HCT116 (cell line): ENCODE measurements at regions not wholly inside any gene's neighbourhood (a gene's known extent, or its start where the extent isn't known, plus 50 kb on each side); places are given as distances from the start of the nearest gene placed in this dataset.

Experiments
- ATAC-seq: fragments of 200-7000 bp; cut with Tn5 transposase; 2 replicates; pipeline ENCODE4 v1.9.1; 2020; ENCODE audit warnings: mild to moderate bottlenecking, moderate library complexity
- BruUV-seq: library from RNA; stranded (reverse); fragments of 400-500 nt; replicated peaks from 2 replicates; lab custom pipeline; 2021; lab: Mats Ljungman, UMichigan
- CTCF ChIA-PET: fragments of 300-600 bp; sonication (Branson Sonifier 250); formaldehyde crosslinking; loops from one replicate; lab custom pipeline; 2021; ENCODE audit warnings: antibody characterized with exemption; lab: Charles Lee
- POLR2A ChIA-PET: fragments of 300-600, 350-600 bp; sonication (Branson Sonifier 250); formaldehyde crosslinking; loops from one replicate; lab custom pipeline; 2021; ENCODE audit warnings: antibody characterized with exemption; lab: Charles Lee
- RAD21 ChIA-PET, 2 experiments: fragments of 300-600 bp; sonication (Branson Sonifier 250); formaldehyde crosslinking; loops; one replicate each; lab custom pipeline; 2023; ENCODE audit warnings: low total read pairs in 2 of 2; ENCODE audit not compliant: uncharacterized antibody in 2 of 2, unreplicated experiment in 2 of 2, low non-redundant PET in 1 of 2; lab: Charles Lee
- DNase-seq: peaks from one replicate; pipeline ENCODE4 v3.0.0-alpha.2; 2010; ENCODE audit warnings: low read depth, low spot score
- H2AFZ ChIP-seq: fragments of 200-600 bp; shearing (Covaris generic), sonication (generic); 2 replicates; pipeline ENCODE4 v1.6.1; 2017; ENCODE audit warnings: low read depth, mixed run types, mixed read lengths, antibody characterized with exemption, low read length; ENCODE audit not compliant: poor library complexity, severe bottlenecking
- H3K27ac ChIP-seq: 2 replicates; pipeline ENCODE4 v1.5.1; 2012; ENCODE audit warnings: low read depth, low read length
- H3K27me3 ChIP-seq: fragments of 200-600 bp; sonication (generic); 2 replicates; pipeline ENCODE4 v1.6.1; 2016; ENCODE audit warnings: mixed run types, low read length, mixed read lengths; ENCODE audit not compliant: insufficient read depth
- H3K36me3 ChIP-seq, 2 experiments: fragments of 200-500 bp in 1 of 2; fragments of 200-600 bp in 1 of 2; sonication (Bioruptor generic) in 1 of 2; sonication (generic) in 1 of 2; 2 replicates each; pipeline versions ENCODE4 v1.5.1 to v1.6.1; 2014 to 2016; ENCODE audit warnings: low read length in 2 of 2, inconsistent platforms in 1 of 2, mixed read lengths in 1 of 2, mixed run types in 1 of 2; ENCODE audit not compliant: insufficient read depth in 2 of 2, control insufficient read depth in 1 of 2
- H3K4me1 ChIP-seq, 2 experiments: fragments of 200-600 bp in 1 of 2; sonication (generic) in 1 of 2; 2 replicates each; pipeline versions ENCODE4 v1.5.1 to v1.6.1; 2012 to 2017; ENCODE audit warnings: low read length in 2 of 2, inconsistent platforms in 1 of 2, mild to moderate bottlenecking in 1 of 2, mixed read lengths in 1 of 2, mixed run types in 1 of 2, moderate library complexity in 1 of 2; ENCODE audit not compliant: insufficient read depth in 2 of 2, control insufficient read depth in 1 of 2
- H3K4me2 ChIP-seq: fragments of 200-600 bp; sonication (generic); 2 replicates; pipeline ENCODE4 v1.6.1; 2017; ENCODE audit warnings: mixed run types, low read length, mixed read lengths
- H3K4me3 ChIP-seq, 2 experiments: fragments of 200-600 bp in 1 of 2; sonication (generic) in 1 of 2; replicated peaks in 1 of 2; 2 replicates each; pipeline ENCODE4 v1.5.1; 2011 to 2016; ENCODE audit warnings: low read length in 2 of 2, control low read depth in 1 of 2, low read depth in 1 of 2, mild to moderate bottlenecking in 1 of 2, mixed read lengths in 1 of 2, mixed run types in 1 of 2
- H3K79me2 ChIP-seq: fragments of 200-600 bp; sonication (generic); 2 replicates; pipeline ENCODE4 v1.6.1; 2017; ENCODE audit warnings: mild to moderate bottlenecking, mixed run types, low read length, moderate library complexity, mixed read lengths; ENCODE audit not compliant: insufficient read depth
- H3K9ac ChIP-seq: fragments of 200-600 bp; sonication (generic); 2 replicates; pipeline ENCODE4 v1.6.1; 2016; ENCODE audit warnings: low read length, mixed read lengths
- H3K9me2 ChIP-seq: fragments of 200-600 bp; sonication (generic), shearing (Covaris generic); 2 replicates; pipeline ENCODE4 v1.6.1; 2017; ENCODE audit warnings: mixed run types, mild to moderate bottlenecking, moderate library complexity; ENCODE audit not compliant: insufficient read depth
- H3K9me3 ChIP-seq, 2 experiments: fragments of 200-500 bp in 1 of 2; fragments of 200-600 bp in 1 of 2; sonication (Bioruptor generic) in 1 of 2; sonication (generic) in 1 of 2; 2 replicates each; pipeline ENCODE4 v1.6.1; 2014 to 2017; ENCODE audit warnings: low read length in 2 of 2, mixed read lengths in 2 of 2, inconsistent platforms in 1 of 2, low read depth in 1 of 2, mild to moderate bottlenecking in 1 of 2, mixed run types in 1 of 2, moderate library complexity in 1 of 2; ENCODE audit not compliant: control insufficient read depth in 1 of 2, insufficient read depth in 1 of 2
- H4K20me1 ChIP-seq: fragments of 200-600 bp; sonication (generic), shearing (Covaris generic); 2 replicates; pipeline ENCODE4 v1.6.1; 2017; ENCODE audit warnings: mixed run types, mild to moderate bottlenecking, moderate library complexity; ENCODE audit not compliant: insufficient read depth
- CBX3 ChIP-seq: IDR thresholded peaks from 2 replicates; pipeline ENCODE4 v1.6.1; 2012; ENCODE audit warnings: low read depth
- CEBPB ChIP-seq: IDR thresholded peaks from 2 replicates; pipeline ENCODE4 v1.6.1; 2012; ENCODE audit warnings: low read depth
- EGR1 ChIP-seq: IDR thresholded peaks from 2 replicates; pipeline ENCODE4 v1.6.1; 2012; ENCODE audit warnings: low read depth
- EZH2phosphoT487 ChIP-seq: fragments of 200-600 bp; IDR thresholded peaks from 2 replicates; pipeline ENCODE4 v1.6.1; 2018; ENCODE audit warnings: antibody characterized with exemption, borderline replicate concordance
- FOSL1 ChIP-seq: IDR thresholded peaks from 2 replicates; pipeline ENCODE4 v1.6.1; 2012; ENCODE audit warnings: low read depth
- JUND ChIP-seq: IDR thresholded peaks from 2 replicates; pipeline ENCODE4 v1.6.1; 2012
- POLR2A ChIP-seq: IDR thresholded peaks from 2 replicates; pipeline ENCODE4 v1.7.0; 2011; ENCODE audit warnings: borderline replicate concordance; ENCODE audit not compliant: insufficient read depth, insufficient read length; ENCODE audit errors: extremely low read depth
- POLR2AphosphoS5 ChIP-seq: IDR thresholded peaks from 2 replicates; pipeline ENCODE4 v1.6.1; 2011; ENCODE audit warnings: mild to moderate bottlenecking, low read depth, low read length, moderate library complexity
- SP1 ChIP-seq: IDR thresholded peaks from 2 replicates; pipeline ENCODE4 v1.6.1; 2012; ENCODE audit warnings: low read depth
- SRF ChIP-seq: IDR thresholded peaks from 2 replicates; pipeline ENCODE4 v1.6.1; 2012; ENCODE audit warnings: low read depth
- TCF7L2 ChIP-seq: IDR thresholded peaks from 2 replicates; pipeline ENCODE4 v1.7.0; 2011; ENCODE audit warnings: borderline replicate concordance, inconsistent platforms; ENCODE audit not compliant: insufficient read depth, insufficient read length; ENCODE audit errors: extremely low read depth
- YY1 ChIP-seq: IDR thresholded peaks from 2 replicates; pipeline ENCODE4 v1.6.1; 2011; ENCODE audit warnings: low read length, low read depth, moderate library complexity, mild to moderate bottlenecking; ENCODE audit not compliant: insufficient replicate concordance; ENCODE audit errors: extremely low read depth
- ZNF274 ChIP-seq: fragments of 200-500 bp; sonication (Bioruptor generic); IDR thresholded peaks from 2 replicates; pipeline ENCODE4 v1.6.1; 2014; ENCODE audit warnings: mild to moderate bottlenecking, low read depth, low read length, inconsistent platforms
- intact Hi-C: fragments of 100-400 bp; cut with micrococcal nuclease; formaldehyde crosslinking; loops from 2 replicates; pipeline ENCODE4 v1.10.0; 2022
- TF ChIP-seq, protein P1 (sequence below): IDR thresholded peaks from 2 replicates; pipeline ENCODE4 v1.6.1; 2012
- TF ChIP-seq, protein P2 (sequence below): IDR thresholded peaks from 2 replicates; pipeline ENCODE4 v1.6.1; 2011; ENCODE audit warnings: mild to moderate bottlenecking, low read length, moderate library complexity; ENCODE audit not compliant: insufficient replicate concordance; ENCODE audit errors: extremely low read depth
- TF ChIP-seq, protein P3 (sequence below): IDR thresholded peaks from 2 replicates; pipeline ENCODE4 v1.6.1; 2012; ENCODE audit warnings: low read depth
- TF ChIP-seq, protein P4 (sequence below): IDR thresholded peaks from 2 replicates; pipeline ENCODE4 v1.6.1; 2012
- TF ChIP-seq, protein P5 (sequence below), 3 experiments: fragments of 200-600 bp in 1 of 3; sonication (generic) in 1 of 3; IDR thresholded peaks in 2 of 3; conservative IDR thresholded peaks in 1 of 3; 2 replicates each; pipeline ENCODE4 v1.5.1; 2012 to 2017; ENCODE audit warnings: low read depth in 2 of 3, low read length in 2 of 3, antibody characterized with exemption in 1 of 3, borderline replicate concordance in 1 of 3, control low read depth in 1 of 3, mild to moderate bottlenecking in 1 of 3, mixed read lengths in 1 of 3, mixed run types in 1 of 3, moderate library complexity in 1 of 3; ENCODE audit not compliant: insufficient read depth in 1 of 3

DNA sequence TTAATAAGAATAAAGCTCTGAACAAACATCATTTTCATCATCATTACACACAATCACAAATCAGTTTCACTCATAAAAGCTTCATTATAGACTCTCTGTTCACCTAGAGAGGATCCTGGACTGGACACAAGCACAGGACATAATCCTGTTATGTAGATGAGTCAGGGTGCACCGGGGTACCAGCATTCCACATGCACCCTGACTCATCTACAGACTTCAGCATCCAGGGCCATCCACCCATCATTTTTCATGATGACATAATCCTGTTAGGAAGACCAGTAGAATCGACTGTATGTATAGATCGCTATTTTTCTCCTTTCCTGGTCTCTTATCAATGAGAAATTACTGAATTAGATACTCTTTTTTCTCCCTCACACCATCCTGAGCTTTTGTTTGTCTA is 73.7 kb upstream of the PIK3C3 start:
- ChIA-PET RAD21 (no interaction called here), CTCF (no interaction called here), POLR2A (no interaction called here)
- ATAC-seq (no peak), DNase-seq (no peak)
- no peaks in the 10 kb centered on the region; a peak in 1 of 4 replicates for H3K9me3 ChIP-seq
- H3K9me2 ChIP-seq = no peaks in the 10 kb centered on the region
- intact Hi-C loops = no loop called here
- BruUV-seq = no TSS peak
- no peak overlapping the region for H2AFZ ChIP-seq
- no peak overlapping the region for H3K27ac ChIP-seq
- H3K79me2 ChIP-seq = no peaks in the 10 kb centered on the region
- no peaks in the 10 kb centered on the region for H4K20me1 ChIP-seq
- no peak overlapping the region for H3K4me2 ChIP-seq
- H3K4me1 ChIP-seq = no peaks in the 10 kb centered on the region
- TF ChIP-seq, protein P1, sequence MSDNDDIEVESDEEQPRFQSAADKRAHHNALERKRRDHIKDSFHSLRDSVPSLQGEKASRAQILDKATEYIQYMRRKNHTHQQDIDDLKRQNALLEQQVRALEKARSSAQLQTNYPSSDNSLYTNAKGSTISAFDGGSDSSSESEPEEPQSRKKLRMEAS = no peak
- no peak for TF ChIP-seq JUND
- TF ChIP-seq CEBPB = no peak
- no peak for TF ChIP-seq CBX3
- TF ChIP-seq POLR2A = no peak
- no peak for TF ChIP-seq EZH2phosphoT487
- TF ChIP-seq EGR1 = no peak
- TF ChIP-seq, protein P2, sequence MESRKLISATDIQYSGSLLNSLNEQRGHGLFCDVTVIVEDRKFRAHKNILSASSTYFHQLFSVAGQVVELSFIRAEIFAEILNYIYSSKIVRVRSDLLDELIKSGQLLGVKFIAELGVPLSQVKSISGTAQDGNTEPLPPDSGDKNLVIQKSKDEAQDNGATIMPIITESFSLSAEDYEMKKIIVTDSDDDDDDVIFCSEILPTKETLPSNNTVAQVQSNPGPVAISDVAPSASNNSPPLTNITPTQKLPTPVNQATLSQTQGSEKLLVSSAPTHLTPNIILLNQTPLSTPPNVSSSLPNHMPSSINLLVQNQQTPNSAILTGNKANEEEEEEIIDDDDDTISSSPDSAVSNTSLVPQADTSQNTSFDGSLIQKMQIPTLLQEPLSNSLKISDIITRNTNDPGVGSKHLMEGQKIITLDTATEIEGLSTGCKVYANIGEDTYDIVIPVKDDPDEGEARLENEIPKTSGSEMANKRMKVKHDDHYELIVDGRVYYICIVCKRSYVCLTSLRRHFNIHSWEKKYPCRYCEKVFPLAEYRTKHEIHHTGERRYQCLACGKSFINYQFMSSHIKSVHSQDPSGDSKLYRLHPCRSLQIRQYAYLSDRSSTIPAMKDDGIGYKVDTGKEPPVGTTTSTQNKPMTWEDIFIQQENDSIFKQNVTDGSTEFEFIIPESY = no peak
- TF ChIP-seq, protein P3, sequence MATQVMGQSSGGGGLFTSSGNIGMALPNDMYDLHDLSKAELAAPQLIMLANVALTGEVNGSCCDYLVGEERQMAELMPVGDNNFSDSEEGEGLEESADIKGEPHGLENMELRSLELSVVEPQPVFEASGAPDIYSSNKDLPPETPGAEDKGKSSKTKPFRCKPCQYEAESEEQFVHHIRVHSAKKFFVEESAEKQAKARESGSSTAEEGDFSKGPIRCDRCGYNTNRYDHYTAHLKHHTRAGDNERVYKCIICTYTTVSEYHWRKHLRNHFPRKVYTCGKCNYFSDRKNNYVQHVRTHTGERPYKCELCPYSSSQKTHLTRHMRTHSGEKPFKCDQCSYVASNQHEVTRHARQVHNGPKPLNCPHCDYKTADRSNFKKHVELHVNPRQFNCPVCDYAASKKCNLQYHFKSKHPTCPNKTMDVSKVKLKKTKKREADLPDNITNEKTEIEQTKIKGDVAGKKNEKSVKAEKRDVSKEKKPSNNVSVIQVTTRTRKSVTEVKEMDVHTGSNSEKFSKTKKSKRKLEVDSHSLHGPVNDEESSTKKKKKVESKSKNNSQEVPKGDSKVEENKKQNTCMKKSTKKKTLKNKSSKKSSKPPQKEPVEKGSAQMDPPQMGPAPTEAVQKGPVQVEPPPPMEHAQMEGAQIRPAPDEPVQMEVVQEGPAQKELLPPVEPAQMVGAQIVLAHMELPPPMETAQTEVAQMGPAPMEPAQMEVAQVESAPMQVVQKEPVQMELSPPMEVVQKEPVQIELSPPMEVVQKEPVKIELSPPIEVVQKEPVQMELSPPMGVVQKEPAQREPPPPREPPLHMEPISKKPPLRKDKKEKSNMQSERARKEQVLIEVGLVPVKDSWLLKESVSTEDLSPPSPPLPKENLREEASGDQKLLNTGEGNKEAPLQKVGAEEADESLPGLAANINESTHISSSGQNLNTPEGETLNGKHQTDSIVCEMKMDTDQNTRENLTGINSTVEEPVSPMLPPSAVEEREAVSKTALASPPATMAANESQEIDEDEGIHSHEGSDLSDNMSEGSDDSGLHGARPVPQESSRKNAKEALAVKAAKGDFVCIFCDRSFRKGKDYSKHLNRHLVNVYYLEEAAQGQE = no peak
- TF ChIP-seq, protein P4, sequence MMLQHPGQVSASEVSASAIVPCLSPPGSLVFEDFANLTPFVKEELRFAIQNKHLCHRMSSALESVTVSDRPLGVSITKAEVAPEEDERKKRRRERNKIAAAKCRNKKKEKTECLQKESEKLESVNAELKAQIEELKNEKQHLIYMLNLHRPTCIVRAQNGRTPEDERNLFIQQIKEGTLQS = no peak
- TF ChIP-seq, protein P5, sequence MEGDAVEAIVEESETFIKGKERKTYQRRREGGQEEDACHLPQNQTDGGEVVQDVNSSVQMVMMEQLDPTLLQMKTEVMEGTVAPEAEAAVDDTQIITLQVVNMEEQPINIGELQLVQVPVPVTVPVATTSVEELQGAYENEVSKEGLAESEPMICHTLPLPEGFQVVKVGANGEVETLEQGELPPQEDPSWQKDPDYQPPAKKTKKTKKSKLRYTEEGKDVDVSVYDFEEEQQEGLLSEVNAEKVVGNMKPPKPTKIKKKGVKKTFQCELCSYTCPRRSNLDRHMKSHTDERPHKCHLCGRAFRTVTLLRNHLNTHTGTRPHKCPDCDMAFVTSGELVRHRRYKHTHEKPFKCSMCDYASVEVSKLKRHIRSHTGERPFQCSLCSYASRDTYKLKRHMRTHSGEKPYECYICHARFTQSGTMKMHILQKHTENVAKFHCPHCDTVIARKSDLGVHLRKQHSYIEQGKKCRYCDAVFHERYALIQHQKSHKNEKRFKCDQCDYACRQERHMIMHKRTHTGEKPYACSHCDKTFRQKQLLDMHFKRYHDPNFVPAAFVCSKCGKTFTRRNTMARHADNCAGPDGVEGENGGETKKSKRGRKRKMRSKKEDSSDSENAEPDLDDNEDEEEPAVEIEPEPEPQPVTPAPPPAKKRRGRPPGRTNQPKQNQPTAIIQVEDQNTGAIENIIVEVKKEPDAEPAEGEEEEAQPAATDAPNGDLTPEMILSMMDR (IDR thresholded peaks at IDR 0.05 in 2 of 3, conservative IDR thresholded peaks at IDR 0.05 in 1 of 3; ENCODE audit: borderline replicate concordance in 1 of 3, insufficient read depth in 1 of 3, low read depth in 2 of 3, low read length in 2 of 3) = no peak
- TF ChIP-seq TCF7L2 = no peak
- no peak for TF ChIP-seq FOSL1
- no peak for TF ChIP-seq YY1
- no peak for TF ChIP-seq SRF
- no peak for TF ChIP-seq POLR2AphosphoS5
- TF ChIP-seq ZNF274 = no peak
- TF ChIP-seq SP1 = no peak
- H3K4me3 ChIP-seq = no peak overlapping the region
- H3K9ac ChIP-seq = no peak overlapping the region
- no peaks in the 10 kb centered on the region for H3K36me3 ChIP-seq
- no peaks in the 10 kb centered on the region for H3K27me3 ChIP-seq
